Ishikawa (cell line): ENCODE measurements at regions not wholly inside any gene's neighbourhood (a gene's known extent, or its start where the extent isn't known, plus 50 kb on each side); places are given as distances from the start of the nearest gene placed in this dataset.

Source experiments
- CEBPB ChIP-seq: IDR thresholded peaks from 2 replicates; pipeline ENCODE4 v1.6.1; 2012
- CREB1 ChIP-seq: IDR thresholded peaks from 2 replicates; pipeline ENCODE4 v1.6.1; 2012; ENCODE audit warnings: low read depth
- EGR1 ChIP-seq: IDR thresholded peaks from 2 replicates; pipeline ENCODE4 v1.6.1; 2012
- EP300 ChIP-seq: IDR thresholded peaks from 2 replicates; pipeline ENCODE4 v1.6.1; 2012; ENCODE audit warnings: borderline replicate concordance
- FOXM1 ChIP-seq: IDR thresholded peaks from 2 replicates; pipeline ENCODE4 v1.6.1; 2012; ENCODE audit warnings: low read depth, borderline replicate concordance
- NFIC ChIP-seq: IDR thresholded peaks from 2 replicates; pipeline ENCODE4 v1.6.1; 2012
- RAD21 ChIP-seq: IDR thresholded peaks from 2 replicates; pipeline ENCODE4 v1.6.1; 2012; ENCODE audit warnings: low read depth
- TAF1 ChIP-seq: IDR thresholded peaks from 2 replicates; pipeline ENCODE4 v1.6.1; 2012; ENCODE audit warnings: low read depth, mild to moderate bottlenecking
- TCF12 ChIP-seq: IDR thresholded peaks from 2 replicates; pipeline ENCODE4 v1.6.1; 2012; ENCODE audit warnings: low read depth
- YY1 ChIP-seq: IDR thresholded peaks from 2 replicates; pipeline ENCODE4 v1.6.1; 2012; ENCODE audit warnings: low read depth
- ZBTB7A ChIP-seq: IDR thresholded peaks from 2 replicates; pipeline ENCODE4 v1.6.1; 2012; ENCODE audit warnings: low read depth
- TF ChIP-seq, protein P1 (sequence below): IDR thresholded peaks from 2 replicates; pipeline ENCODE4 v1.6.1; 2012; ENCODE audit warnings: low read depth, mild to moderate bottlenecking
- TF ChIP-seq, protein P2 (sequence below): IDR thresholded peaks from 2 replicates; pipeline ENCODE4 v1.6.1; 2012
- TF ChIP-seq, protein P3 (sequence below): IDR thresholded peaks from 2 replicates; pipeline ENCODE4 v1.6.1; 2012

DNA sequence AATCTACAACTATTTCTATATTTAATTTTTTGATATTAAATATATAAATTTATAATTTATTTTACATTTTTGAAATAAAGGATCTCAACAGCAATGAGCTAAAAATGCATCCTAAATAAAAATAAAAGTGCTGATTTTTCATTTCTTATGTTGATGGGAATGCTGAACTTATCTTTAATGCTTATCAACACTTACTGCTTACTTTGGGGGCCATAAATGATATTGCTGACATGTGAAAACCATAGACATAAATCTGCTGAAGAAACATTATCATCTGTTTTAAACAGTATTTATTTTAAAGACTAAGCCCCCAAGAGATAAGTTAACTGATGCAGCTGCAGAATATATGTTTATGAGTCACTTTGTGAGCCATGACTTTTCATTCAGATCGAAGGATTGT lies 594.1 kb upstream of the PKN2 start:
- TF ChIP-seq, protein P1, sequence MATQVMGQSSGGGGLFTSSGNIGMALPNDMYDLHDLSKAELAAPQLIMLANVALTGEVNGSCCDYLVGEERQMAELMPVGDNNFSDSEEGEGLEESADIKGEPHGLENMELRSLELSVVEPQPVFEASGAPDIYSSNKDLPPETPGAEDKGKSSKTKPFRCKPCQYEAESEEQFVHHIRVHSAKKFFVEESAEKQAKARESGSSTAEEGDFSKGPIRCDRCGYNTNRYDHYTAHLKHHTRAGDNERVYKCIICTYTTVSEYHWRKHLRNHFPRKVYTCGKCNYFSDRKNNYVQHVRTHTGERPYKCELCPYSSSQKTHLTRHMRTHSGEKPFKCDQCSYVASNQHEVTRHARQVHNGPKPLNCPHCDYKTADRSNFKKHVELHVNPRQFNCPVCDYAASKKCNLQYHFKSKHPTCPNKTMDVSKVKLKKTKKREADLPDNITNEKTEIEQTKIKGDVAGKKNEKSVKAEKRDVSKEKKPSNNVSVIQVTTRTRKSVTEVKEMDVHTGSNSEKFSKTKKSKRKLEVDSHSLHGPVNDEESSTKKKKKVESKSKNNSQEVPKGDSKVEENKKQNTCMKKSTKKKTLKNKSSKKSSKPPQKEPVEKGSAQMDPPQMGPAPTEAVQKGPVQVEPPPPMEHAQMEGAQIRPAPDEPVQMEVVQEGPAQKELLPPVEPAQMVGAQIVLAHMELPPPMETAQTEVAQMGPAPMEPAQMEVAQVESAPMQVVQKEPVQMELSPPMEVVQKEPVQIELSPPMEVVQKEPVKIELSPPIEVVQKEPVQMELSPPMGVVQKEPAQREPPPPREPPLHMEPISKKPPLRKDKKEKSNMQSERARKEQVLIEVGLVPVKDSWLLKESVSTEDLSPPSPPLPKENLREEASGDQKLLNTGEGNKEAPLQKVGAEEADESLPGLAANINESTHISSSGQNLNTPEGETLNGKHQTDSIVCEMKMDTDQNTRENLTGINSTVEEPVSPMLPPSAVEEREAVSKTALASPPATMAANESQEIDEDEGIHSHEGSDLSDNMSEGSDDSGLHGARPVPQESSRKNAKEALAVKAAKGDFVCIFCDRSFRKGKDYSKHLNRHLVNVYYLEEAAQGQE = no peak
- TF ChIP-seq TAF1 (no peak), EP300 (no peak), CREB1 (no peak), TCF12 (no peak), NFIC (no peak), YY1 (no peak), ZBTB7A (no peak), CEBPB (no peak), EGR1 (no peak), FOXM1 (no peak), RAD21 (no peak)
- TF ChIP-seq, protein P2, sequence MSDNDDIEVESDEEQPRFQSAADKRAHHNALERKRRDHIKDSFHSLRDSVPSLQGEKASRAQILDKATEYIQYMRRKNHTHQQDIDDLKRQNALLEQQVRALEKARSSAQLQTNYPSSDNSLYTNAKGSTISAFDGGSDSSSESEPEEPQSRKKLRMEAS = no peak
- TF ChIP-seq, protein P3, sequence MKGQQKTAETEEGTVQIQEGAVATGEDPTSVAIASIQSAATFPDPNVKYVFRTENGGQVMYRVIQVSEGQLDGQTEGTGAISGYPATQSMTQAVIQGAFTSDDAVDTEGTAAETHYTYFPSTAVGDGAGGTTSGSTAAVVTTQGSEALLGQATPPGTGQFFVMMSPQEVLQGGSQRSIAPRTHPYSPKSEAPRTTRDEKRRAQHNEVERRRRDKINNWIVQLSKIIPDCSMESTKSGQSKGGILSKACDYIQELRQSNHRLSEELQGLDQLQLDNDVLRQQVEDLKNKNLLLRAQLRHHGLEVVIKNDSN = no peak
